CD14-positive monocyte (primary cell): ENCODE measurements at regions not wholly inside any gene's neighbourhood (a gene's known extent, or its start where the extent isn't known, plus 50 kb on each side); places are given as distances from the start of the nearest gene placed in this dataset.

ENCODE experiments used
- DNase-seq, 3 donors: peaks; one replicate each; pipeline ENCODE4 v3.0.0-alpha.2; 2011 to 2022
- H2AFZ ChIP-seq: 2 replicates; pipeline ENCODE4 v1.6.0; 2012; ENCODE audit warnings: mild to moderate bottlenecking, low read depth, low read length, inconsistent platforms; ENCODE audit not compliant: insufficient read depth, poor library complexity, severe bottlenecking
- H3K27ac ChIP-seq, 2 donors: 1 replicate in 1 of 2; 2 replicates in 1 of 2; pipeline ENCODE4 v1.5.1; 2012 to 2013; ENCODE audit warnings: low read length in 2 of 2, control low read depth in 1 of 2, inconsistent platforms in 1 of 2, low read depth in 1 of 2, mild to moderate bottlenecking in 1 of 2
- H3K27me3 ChIP-seq, 2 donors: one replicate each; pipeline versions ENCODE4 v1.6.0 to v1.6.1; 2011 to 2013; ENCODE audit warnings: low read length in 2 of 2; ENCODE audit not compliant: control insufficient read depth in 2 of 2, insufficient read depth in 2 of 2
- H3K36me3 ChIP-seq, 2 donors: replicated peaks in 1 of 2; 1 replicate in 1 of 2; 2 replicates in 1 of 2; pipeline versions ENCODE4 v1.5.1 to v1.6.1; 2012 to 2013; ENCODE audit warnings: low read length in 2 of 2, control low read depth in 1 of 2, inconsistent platforms in 1 of 2, mild to moderate bottlenecking in 1 of 2; ENCODE audit not compliant: insufficient read depth in 2 of 2, control insufficient read depth in 1 of 2
- H3K4me1 ChIP-seq, 2 donors: 1 replicate in 1 of 2; 2 replicates in 1 of 2; pipeline versions ENCODE4 v1.5.1 to v1.6.1; 2012 to 2013; ENCODE audit warnings: low read length in 2 of 2, control low read depth in 1 of 2, inconsistent platforms in 1 of 2, mild to moderate bottlenecking in 1 of 2, moderate library complexity in 1 of 2; ENCODE audit not compliant: insufficient read depth in 2 of 2, control insufficient read depth in 1 of 2
- H3K4me2 ChIP-seq: replicated peaks from 2 replicates; pipeline ENCODE3; 2012; ENCODE audit warnings: low read length, moderate library complexity, mild to moderate bottlenecking; ENCODE audit not compliant: poor library complexity, severe bottlenecking; ENCODE audit errors: extremely low read depth
- H3K4me3 ChIP-seq, 3 experiments: fragments of 200-600 bp in 1 of 3; sonication (generic) in 1 of 3; replicated peaks in 1 of 3; 1 replicate in 2 of 3; 2 replicates in 1 of 3; pipeline ENCODE4 v1.5.1; 2011 to 2013; ENCODE audit warnings: low read length in 3 of 3, mild to moderate bottlenecking in 3 of 3, control low read depth in 2 of 3, low read depth in 2 of 3, inconsistent platforms in 1 of 3, moderate library complexity in 1 of 3
- H3K79me2 ChIP-seq: 2 replicates; pipeline ENCODE4 v1.6.0; 2012; ENCODE audit warnings: mild to moderate bottlenecking, control low read depth, inconsistent platforms, low read length, moderate library complexity; ENCODE audit not compliant: insufficient read depth
- H3K9ac ChIP-seq: 2 replicates; pipeline ENCODE4 v1.6.0; 2017; ENCODE audit warnings: low read length, mild to moderate bottlenecking; ENCODE audit not compliant: insufficient read depth, poor library complexity, severe bottlenecking
- H3K9me3 ChIP-seq, 2 donors: replicated peaks in 1 of 2; 1 replicate in 1 of 2; 2 replicates in 1 of 2; pipeline versions ENCODE4 v1.5.1 to v1.6.1; 2012 to 2013; ENCODE audit warnings: low read length in 2 of 2, control low read depth in 1 of 2; ENCODE audit not compliant: control insufficient read depth in 1 of 2, insufficient read depth in 1 of 2
- H4K20me1 ChIP-seq: 2 replicates; pipeline ENCODE4 v1.6.0; 2012; ENCODE audit warnings: mild to moderate bottlenecking, low read length, control low read depth, moderate library complexity; ENCODE audit not compliant: insufficient read depth
- H3K27ac Mint-ChIP-seq, 7 donors: one replicate each; pipeline ENCODE4 v1.8.0; 2020; ENCODE audit warnings: mild to moderate bottlenecking in 7 of 7, mixed read lengths in 7 of 7, moderate library complexity in 6 of 7, inconsistent platforms in 2 of 7
- H3K27me3 Mint-ChIP-seq, 3 donors: one replicate each; pipeline ENCODE4 v1.8.0; 2021 to 2022; ENCODE audit warnings: low read depth in 3 of 3, mild to moderate bottlenecking in 3 of 3, mixed read lengths in 3 of 3, moderate library complexity in 3 of 3, inconsistent platforms in 1 of 3
- H3K36me3 Mint-ChIP-seq, 2 donors: one replicate each; pipeline ENCODE4 v1.8.0; 2020; ENCODE audit warnings: mixed read lengths in 2 of 2, inconsistent platforms in 1 of 2, mild to moderate bottlenecking in 1 of 2
- H3K4me1 Mint-ChIP-seq: one replicate; pipeline ENCODE4 v1.8.0; 2020; ENCODE audit warnings: mild to moderate bottlenecking, mixed read lengths
- H3K4me3 Mint-ChIP-seq, 2 donors: one replicate each; pipeline ENCODE4 v1.8.0; 2020; ENCODE audit warnings: mild to moderate bottlenecking in 2 of 2, mixed read lengths in 2 of 2, moderate library complexity in 1 of 2
- H3K9me3 Mint-ChIP-seq, 7 donors: one replicate each; pipeline ENCODE4 v1.8.0; 2020 to 2022; ENCODE audit warnings: mixed read lengths in 7 of 7, mild to moderate bottlenecking in 6 of 7, moderate library complexity in 6 of 7, inconsistent platforms in 2 of 7
- WGBS: methylation state at CpG from one replicate; pipeline ENCODE4 v1.1.5; 2013; ENCODE audit warnings: missing lambda C conversion rate; ENCODE audit not compliant: insufficient coverage; 5-methylcytosine and 5-hydroxymethylcytosine counted together
- intact Hi-C, 2 donors: fragments of 100-400 bp; cut with micrococcal nuclease; formaldehyde crosslinking; loops; one replicate each; pipeline versions ENCODE4 v1.15.0 to v1.15.1; 2023
- TF ChIP-seq, protein P1 (sequence below): fragments of 200-600 bp; IDR thresholded peaks from one replicate; pipeline ENCODE4 v1.8.0; 2022; ENCODE audit warnings: antibody characterized with exemption, mild to moderate bottlenecking

DNA sequence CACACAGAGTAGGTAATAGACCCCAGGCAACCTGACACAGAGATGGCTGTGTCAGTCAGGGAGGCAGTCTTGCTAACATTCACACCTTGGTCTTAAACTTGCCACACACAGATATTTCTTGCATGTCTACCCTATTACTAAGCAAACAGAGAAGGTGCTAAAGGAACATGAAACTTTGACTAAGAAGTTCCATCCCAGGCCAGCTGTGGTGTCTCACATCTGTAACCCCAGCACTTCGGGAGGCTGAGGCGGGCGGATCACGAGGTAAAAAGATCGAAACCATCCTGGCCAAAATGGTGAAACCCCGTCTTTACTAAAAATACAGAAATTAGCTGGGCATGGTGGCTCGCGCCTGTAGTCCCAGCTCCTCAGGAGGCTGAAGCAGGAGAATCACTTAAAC lies 222.4 kb upstream of the JARID2 start:
- Histone ChIP-seq H2AFZ (no peak overlapping the region), H3K4me3 (no peak overlapping the region), H3K9ac (no peak overlapping the region), H4K20me1 (no peaks in the 10 kb centered on the region), H3K9me3 (no peaks in the 10 kb centered on the region), H3K27ac (no peak overlapping the region), H3K27me3 (no peaks in the 10 kb centered on the region), H3K4me2 (no peak overlapping the region), H3K4me1 (peaks cover 1 to 2% of the 10 kb centered on the region in 2 donors), H3K79me2 (no peaks in the 10 kb centered on the region), H3K36me3 (no peaks in the 10 kb centered on the region)
- Mint-ChIP-seq H3K4me3 (no peak overlapping the region), H3K9me3 (peaks cover 0 to 3% (median 1%) of the 10 kb centered on the region in 7 donors), H3K4me1 (peaks cover 13% of the 10 kb centered on the region), H3K36me3 (no peaks in the 10 kb centered on the region), H3K27me3 (peaks cover 0 to 6% (median under 1%) of the 10 kb centered on the region in 3 donors), H3K27ac (no peak overlapping the region)
- 90% methylated on average over 2 of the region's 8 CpGs for WGBS
- DNase-seq: no peak
- intact Hi-C loops: no loop called here
- TF ChIP-seq, protein P1, sequence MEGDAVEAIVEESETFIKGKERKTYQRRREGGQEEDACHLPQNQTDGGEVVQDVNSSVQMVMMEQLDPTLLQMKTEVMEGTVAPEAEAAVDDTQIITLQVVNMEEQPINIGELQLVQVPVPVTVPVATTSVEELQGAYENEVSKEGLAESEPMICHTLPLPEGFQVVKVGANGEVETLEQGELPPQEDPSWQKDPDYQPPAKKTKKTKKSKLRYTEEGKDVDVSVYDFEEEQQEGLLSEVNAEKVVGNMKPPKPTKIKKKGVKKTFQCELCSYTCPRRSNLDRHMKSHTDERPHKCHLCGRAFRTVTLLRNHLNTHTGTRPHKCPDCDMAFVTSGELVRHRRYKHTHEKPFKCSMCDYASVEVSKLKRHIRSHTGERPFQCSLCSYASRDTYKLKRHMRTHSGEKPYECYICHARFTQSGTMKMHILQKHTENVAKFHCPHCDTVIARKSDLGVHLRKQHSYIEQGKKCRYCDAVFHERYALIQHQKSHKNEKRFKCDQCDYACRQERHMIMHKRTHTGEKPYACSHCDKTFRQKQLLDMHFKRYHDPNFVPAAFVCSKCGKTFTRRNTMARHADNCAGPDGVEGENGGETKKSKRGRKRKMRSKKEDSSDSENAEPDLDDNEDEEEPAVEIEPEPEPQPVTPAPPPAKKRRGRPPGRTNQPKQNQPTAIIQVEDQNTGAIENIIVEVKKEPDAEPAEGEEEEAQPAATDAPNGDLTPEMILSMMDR: no peak

DNA sequence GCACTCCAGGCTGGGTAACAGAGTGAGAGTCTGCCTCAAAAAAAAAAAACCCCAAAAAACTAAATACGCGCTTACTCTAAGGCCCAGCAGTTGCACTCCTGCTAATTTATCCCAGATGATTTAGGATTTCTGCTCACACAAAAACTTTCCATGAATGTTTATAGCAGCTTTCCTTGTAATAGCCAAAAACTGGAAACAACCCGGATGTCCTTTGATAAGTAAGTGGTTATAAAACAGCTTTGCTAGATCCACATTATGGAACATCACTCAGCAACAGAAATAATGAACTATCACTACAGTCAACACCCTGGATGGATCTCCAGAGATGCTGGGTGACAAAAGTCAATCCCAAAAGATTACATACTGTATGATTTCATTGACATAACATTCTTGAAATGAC lies 220.4 kb upstream of the JARID2 start:
- no peaks in the 10 kb centered on the region for H3K36me3 ChIP-seq
- no peak overlapping the region for H3K9ac ChIP-seq
- intact Hi-C loops: no loop called here
- no CpG with 5 or more reads among the region's 3 CpGs for WGBS
- H3K4me3 ChIP-seq: no peak overlapping the region
- H3K4me3 Mint-ChIP-seq: no peak overlapping the region
- H4K20me1 ChIP-seq: no peaks in the 10 kb centered on the region
- peaks cover 0 to 6% (median 1%) of the 10 kb centered on the region in 3 donors for H3K27me3 Mint-ChIP-seq
- no peaks in the 10 kb centered on the region for H3K79me2 ChIP-seq
- peaks cover 0 to 6% of the 10 kb centered on the region in 2 donors for H3K9me3 ChIP-seq
- H2AFZ ChIP-seq: no peak overlapping the region
- no peaks in the 10 kb centered on the region for H3K27me3 ChIP-seq
- DNase-seq: no peak
- peaks cover 0 to 10% (median 5%) of the 10 kb centered on the region in 7 donors for H3K9me3 Mint-ChIP-seq
- TF ChIP-seq, protein P1: no peak
- H3K4me1 Mint-ChIP-seq: peaks cover 8% of the 10 kb centered on the region
- H3K4me1 ChIP-seq: no peaks in the 10 kb centered on the region
- H3K27ac Mint-ChIP-seq: no peak overlapping the region
- H3K27ac ChIP-seq: no peak overlapping the region
- no peaks in the 10 kb centered on the region for H3K36me3 Mint-ChIP-seq
- H3K4me2 ChIP-seq: no peak overlapping the region
